ENCODE measurements at regions not wholly inside any gene's neighbourhood (a gene's known extent, or its start where the extent isn't known, plus 50 kb on each side); places are given as distances from the start of the nearest gene placed in this dataset.

GRCh38 chr3:182083112-182083511 lies 371.4 kb downstream of the SOX2 start:
- DNase-seq = no peak

DNA sequence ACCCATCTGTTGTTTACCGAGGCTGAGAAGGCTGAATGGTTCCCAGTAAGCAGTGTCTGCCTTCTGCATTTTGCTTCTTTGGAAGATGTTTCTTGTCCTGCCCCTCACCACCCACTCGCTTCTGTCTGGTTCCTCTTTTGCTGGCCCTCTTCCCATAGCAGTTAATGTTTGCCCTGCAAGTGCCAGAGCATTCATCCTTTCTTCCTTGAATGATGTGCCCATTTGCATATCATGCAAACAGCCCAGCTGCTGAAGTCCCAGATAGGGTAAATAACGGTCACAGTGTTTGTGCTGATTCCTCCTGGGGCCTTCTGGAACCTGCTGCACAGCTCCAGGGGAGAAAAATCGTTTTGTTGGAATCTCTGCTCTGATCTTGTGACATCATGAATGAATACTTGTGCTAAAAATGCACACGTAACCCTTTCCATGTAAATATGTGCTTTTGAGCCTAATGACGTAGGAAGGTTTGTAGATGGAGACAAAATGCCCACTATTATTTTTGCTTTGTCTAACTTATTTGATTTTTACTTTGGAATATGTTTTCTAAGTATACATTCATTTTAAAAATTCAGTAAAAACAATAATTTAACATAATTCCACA lies 381.0 kb downstream of the SOX2 start:
- no peak for DNase-seq

GRCh38 chr3:182094321-182094720 lies 382.6 kb downstream of the SOX2 start:
- no peak for DNase-seq

- no peak for DNase-seq
Observed at GRCh38 chr3:182104881-182105280, 393.2 kb downstream of the SOX2 start.

DNA sequence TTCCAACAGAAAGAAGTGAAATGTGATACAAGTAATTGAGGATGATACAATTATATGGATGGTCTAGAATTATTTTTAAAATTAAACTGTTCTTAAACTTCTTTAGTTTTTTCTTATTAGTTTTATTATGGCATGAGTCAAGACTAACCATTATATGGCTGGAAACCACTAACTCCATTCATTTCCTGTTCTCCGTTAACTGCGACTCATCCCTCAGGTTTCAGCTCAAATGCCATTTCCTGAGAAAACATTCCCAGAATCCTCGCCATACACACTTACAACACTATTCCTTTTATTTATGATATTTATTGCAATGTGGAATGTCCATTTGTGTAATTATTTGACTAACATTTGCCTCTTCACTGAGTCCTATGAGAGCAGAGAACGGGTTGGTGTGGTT lies 394.1 kb downstream of the SOX2 start:
- no peak for DNase-seq

DNA sequence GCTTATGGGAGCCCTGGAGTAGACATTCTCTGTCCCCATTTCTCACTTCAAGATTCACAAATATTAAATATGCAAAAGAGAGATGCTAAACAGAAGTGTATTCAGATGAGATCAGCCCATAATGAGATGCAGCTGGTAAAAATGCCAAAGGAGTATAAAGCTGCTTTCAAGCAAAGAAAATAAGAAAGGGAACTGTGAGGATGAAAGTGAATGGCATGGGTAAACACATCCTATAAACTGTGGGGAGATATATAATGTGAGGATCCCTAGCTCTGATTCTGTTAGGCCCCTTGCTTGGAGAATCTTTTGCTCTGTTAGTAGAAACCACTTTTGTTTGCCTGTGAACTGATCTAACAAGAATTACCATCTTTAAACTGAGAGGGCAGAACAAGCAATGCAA lies 396.6 kb downstream of the SOX2 start:
- DNase-seq = no peak

- no peak for DNase-seq
Observed at GRCh38 chr3:182111967-182112366, 400.2 kb downstream of the SOX2 start.

- DNase-seq = no peak
Observed at GRCh38 chr3:182115328-182116015, 403.7 kb downstream of the SOX2 start.

DNA sequence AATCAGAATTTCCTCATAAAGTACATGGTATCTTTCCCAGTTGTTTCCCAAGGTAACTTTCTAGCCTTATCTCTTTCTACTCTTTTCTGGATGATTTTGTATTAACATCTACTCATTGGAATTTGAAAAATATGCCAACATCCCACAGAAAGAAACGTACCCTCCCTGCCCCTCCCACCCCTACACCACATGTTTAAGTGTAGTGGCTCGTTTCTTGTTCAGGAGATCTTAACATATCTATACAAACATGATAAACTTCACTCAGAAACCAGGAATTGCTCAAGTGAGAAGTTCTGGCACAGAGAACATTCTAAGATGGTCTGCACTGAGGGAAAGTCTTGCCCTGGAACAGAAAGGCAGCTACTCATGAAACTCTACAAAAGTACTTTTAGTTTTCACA lies 404.7 kb downstream of the SOX2 start:
- DNase-seq = no peak

- DNase-seq = no peak
Observed at GRCh38 chr3:182117131-182117530, 405.4 kb downstream of the SOX2 start.

GRCh38 chr3:182117583-182117982 lies 405.9 kb downstream of the SOX2 start:
- no peak for DNase-seq

- DNase-seq = no peak
Observed at GRCh38 chr3:182118066-182118465, 406.3 kb downstream of the SOX2 start.

GRCh38 chr3:182121401-182121800 lies 409.7 kb downstream of the SOX2 start:
- DNase-seq = no peak

DNA sequence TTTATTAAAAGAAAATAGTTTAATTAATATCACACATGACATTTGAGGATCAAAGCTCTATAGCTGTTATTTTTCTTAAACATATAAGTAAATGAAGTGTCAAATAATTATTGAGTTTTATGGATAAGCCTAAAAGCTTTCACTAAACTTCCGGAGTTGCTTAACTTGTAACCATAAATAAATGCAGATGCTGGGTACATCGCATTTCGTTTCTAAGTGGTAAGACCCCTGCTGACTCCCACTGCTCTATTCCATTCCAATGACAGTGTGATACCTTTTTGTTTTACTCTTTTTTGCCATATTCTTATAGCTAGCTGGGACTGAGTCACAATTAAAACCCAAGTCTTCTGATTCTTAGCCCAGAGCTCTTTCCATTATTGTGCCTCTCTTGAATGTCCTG lies 411.1 kb downstream of the SOX2 start:
- DNase-seq = no peak

DNA sequence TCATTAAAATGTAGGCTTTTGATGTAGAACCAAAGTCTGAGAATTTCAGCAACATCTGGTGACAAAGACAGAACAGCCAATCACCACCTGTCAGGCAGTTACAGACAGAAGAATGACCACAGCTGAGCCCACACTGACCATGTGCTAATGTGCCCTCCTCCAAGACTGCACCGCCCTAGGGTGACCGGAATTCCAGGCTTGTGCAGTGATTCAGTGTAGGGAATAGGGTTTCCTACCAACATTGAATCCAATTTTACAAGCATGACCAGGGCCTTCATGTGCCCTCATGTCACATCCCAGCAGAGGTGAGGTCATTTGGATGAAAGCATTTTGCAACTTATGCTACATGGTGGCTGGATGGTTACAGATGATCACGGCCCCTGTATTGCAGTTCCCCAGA lies 412.5 kb downstream of the SOX2 start:
- DNase-seq = no peak

- DNase-seq = no peak
Observed at GRCh38 chr3:182124716-182125115, 413.0 kb downstream of the SOX2 start.

- no peak for DNase-seq
Observed at GRCh38 chr3:182129740-182130139, 418.0 kb downstream of the SOX2 start.

- no peak for DNase-seq
Observed at GRCh38 chr3:182133752-182134151, 422.0 kb downstream of the SOX2 start.

- DNase-seq = no peak
Observed at GRCh38 chr3:182135056-182135455, 423.3 kb downstream of the SOX2 start.

GRCh38 chr3:182136008-182136910 lies 424.5 kb downstream of the SOX2 start:
- no peak for DNase-seq

GRCh38 chr3:182138393-182138792 lies 426.7 kb downstream of the SOX2 start:
- DNase-seq = no peak

- DNase-seq = no peak
Observed at GRCh38 chr3:182139627-182140357, 428.1 kb downstream of the SOX2 start.

GRCh38 chr3:182142928-182143327 lies 431.2 kb downstream of the SOX2 start:
- no peak for DNase-seq

All from NCI-H1436 treated with DMSO at 0.1 percent for 48 hours (cell line).